ENCODE measurements at regions not wholly inside any gene's neighbourhood (a gene's known extent, or its start where the extent isn't known, plus 50 kb on each side); places are given as distances from the start of the nearest gene placed in this dataset.
"Not testable (repeated sequence)": the region's sequence is repeated elsewhere in the genome, so short reads cannot be mapped to it uniquely, and the experiment has no call there.

GRCh38 chr7:51446785-51447184, 130.2 kb upstream of the COBL start:
- intact Hi-C loops (cut with DNase I), result no loop called here
- DNase-seq, result no peak

GRCh38 chr7:51446356-51446755, 129.7 kb upstream of the COBL start:
- intact Hi-C loops (cut with DNase I), result no loop called here
- DNase-seq, result no peak

- no peak for DNase-seq
- intact Hi-C loops (cut with DNase I), result no loop called here
These were observed 128.3 kb upstream of the COBL start for GRCh38 chr7:51444936-51445335.

GRCh38 chr7:51430480-51431086, 114.0 kb upstream of the COBL start:
- intact Hi-C loops (cut with DNase I), result loop anchor here (10.0 kb wide), 1 partner anchor 834 kb away; no protein-coding TSS in a partner anchor
- DNase-seq, result peak in 6 of 10 donors; percentile 31 to 88 (median 58)

- intact Hi-C loops (cut with DNase I), result no loop called here
These were observed 111.7 kb upstream of the COBL start for GRCh38 chr7:51428217-51428887.

GRCh38 chr7:51426163-51426562, 109.6 kb upstream of the COBL start:
- DNase-seq, result no peak
- intact Hi-C loops (cut with DNase I), result no loop called here

More at GRCh38 chr7:51428217-51428887, 111.7 kb upstream of the COBL start:
- DNase-seq, result peak in 2 of 10 donors; percentile 17 to 34

GRCh38 chr7:51409934-51410333, 93.3 kb upstream of the COBL start:
- DNase-seq, result not testable (repeated sequence)

GRCh38 chr7:51397608-51398007, 81.0 kb upstream of the COBL start:
- DNase-seq; intact Hi-C loops (cut with DNase I): not testable (repeated sequence)

More at GRCh38 chr7:51409934-51410333, 93.3 kb upstream of the COBL start:
- intact Hi-C loops (cut with DNase I), result not testable (repeated sequence)

GRCh38 chr7:51393003-51393402, 76.4 kb upstream of the COBL start:
- intact Hi-C loops (cut with DNase I); DNase-seq: not testable (repeated sequence)

GRCh38 chr7:51389952-51390351, 73.3 kb upstream of the COBL start:
- DNase-seq; intact Hi-C loops (cut with DNase I): not testable (repeated sequence)

GRCh38 chr7:51389216-51389812, 72.7 kb upstream of the COBL start:
- DNase-seq; intact Hi-C loops (cut with DNase I): not testable (repeated sequence)

GRCh38 chr7:51388241-51388640, 71.6 kb upstream of the COBL start:
- DNase-seq; intact Hi-C loops (cut with DNase I): not testable (repeated sequence)

- intact Hi-C loops (cut with DNase I), result not testable (repeated sequence)
These were observed 70.4 kb upstream of the COBL start for GRCh38 chr7:51386806-51387568.

GRCh38 chr7:51386184-51386583, 69.6 kb upstream of the COBL start:
- intact Hi-C loops (cut with DNase I), result not testable (repeated sequence)

More at GRCh38 chr7:51386806-51387568, 70.4 kb upstream of the COBL start:
- DNase-seq, result not testable (repeated sequence)

GRCh38 chr7:51382243-51382642, 65.6 kb upstream of the COBL start:
- intact Hi-C loops (cut with DNase I); DNase-seq: not testable (repeated sequence)

More at GRCh38 chr7:51386184-51386583, 69.6 kb upstream of the COBL start:
- not testable (repeated sequence) for DNase-seq

GRCh38 chr7:51376420-51377092, 59.9 kb upstream of the COBL start:
- intact Hi-C loops (cut with DNase I), result no loop called here
- DNase-seq, result no peak

- intact Hi-C loops (cut with DNase I), result no loop called here
- no peak for DNase-seq
These were observed 58.3 kb upstream of the COBL start for GRCh38 chr7:51374936-51375335.

GRCh38 chr7:51373607-51374006, 57.0 kb upstream of the COBL start:
- DNase-seq; intact Hi-C loops (cut with DNase I): not testable (repeated sequence)

- no peak for DNase-seq
- intact Hi-C loops (cut with DNase I), result loop anchor here (10.0 kb wide), 2 partner anchors 905 to 1275 kb away; partner anchors contain the start of gene ZPBP
These were observed 53.1 kb upstream of the COBL start for GRCh38 chr7:51369746-51370145.

GRCh38 chr7:51369228-51369627, 52.6 kb upstream of the COBL start:
- intact Hi-C loops (cut with DNase I), result loop anchor here (10.0 kb wide), 2 partner anchors 904 to 1274 kb away; partner anchors contain the start of gene ZPBP

More at GRCh38 chr7:51369228-51369627, 52.6 kb upstream of the COBL start:
- not testable (repeated sequence) for DNase-seq

Data from posterior cingulate gyrus (tissue), 11 donors.